NT2/D1 (cell line): ENCODE measurements at regions not wholly inside any gene's neighbourhood (a gene's known extent, or its start where the extent isn't known, plus 50 kb on each side); places are given as distances from the start of the nearest gene placed in this dataset.

Experiments used
- SUZ12 ChIP-seq: IDR thresholded peaks from 2 replicates; pipeline ENCODE4 v1.6.1; 2011; ENCODE audit not compliant: insufficient read length, insufficient read depth; ENCODE audit errors: extremely low read depth
- YY1 ChIP-seq: IDR thresholded peaks from 2 replicates; pipeline ENCODE4 v1.6.1; 2011; ENCODE audit not compliant: insufficient read length, insufficient read depth
- ZNF274 ChIP-seq: IDR thresholded peaks from 2 replicates; pipeline ENCODE4 v1.6.1; 2011; ENCODE audit warnings: mild to moderate bottlenecking, low read depth, low read length

DNA sequence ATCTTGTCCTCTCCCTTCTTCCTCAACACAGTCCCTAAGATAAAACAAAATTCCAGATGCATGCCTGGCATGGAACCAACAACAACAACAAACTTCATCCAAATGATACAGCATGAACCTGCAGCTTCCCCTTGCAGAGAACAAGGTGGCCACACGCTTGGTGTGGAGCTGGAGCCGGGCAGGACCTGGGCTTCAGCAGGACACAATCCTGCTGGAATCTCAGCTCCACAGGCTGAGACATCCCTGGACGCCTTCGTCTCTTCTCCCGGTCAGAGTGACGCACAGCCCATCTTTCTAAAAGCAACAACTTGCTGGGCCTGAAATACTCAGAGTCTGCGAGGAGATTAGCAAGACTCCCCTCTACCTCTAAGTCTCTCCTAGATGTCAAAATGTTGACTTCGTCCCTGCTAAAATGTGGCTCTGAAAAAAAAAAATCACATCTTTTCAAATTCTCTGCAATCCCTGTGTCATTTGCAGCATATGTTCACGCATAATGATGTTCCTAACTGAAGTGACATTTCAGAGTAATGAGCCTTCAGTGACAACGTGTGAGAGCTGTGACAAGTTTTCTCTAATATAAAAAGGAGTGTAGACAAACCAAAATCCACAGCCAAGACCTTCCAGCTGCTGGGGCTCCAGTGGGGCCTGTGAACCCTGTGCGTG, 1232.3 kb downstream of the TBC1D22A start:
- no peak for TF ChIP-seq YY1
- TF ChIP-seq ZNF274: no peak
- TF ChIP-seq SUZ12: no peak
